Esophagus muscularis mucosa (tissue), 4 donors: ENCODE measurements at regions not wholly inside any gene's neighbourhood (a gene's known extent, or its start where the extent isn't known, plus 50 kb on each side); places are given as distances from the start of the nearest gene placed in this dataset.
A peak's percentile ranks its signal among the peaks of the same experiment; 100 is the strongest.

ENCODE experiments used
- DNase-seq: peaks from one replicate; pipeline ENCODE4 v3.0.0-alpha.2; 2017; ENCODE audit errors: extremely low spot score
- H3K27ac ChIP-seq, 4 donors: fragments of 200-600 bp; sonication (generic); replicated peaks in 1 of 4; 1 replicate in 3 of 4; 2 replicates in 1 of 4; pipeline ENCODE4 v1.5.1; 2016 to 2019; ENCODE audit warnings: mild to moderate bottlenecking in 1 of 4
- H3K27me3 ChIP-seq, 4 donors: fragments of 200-600 bp; sonication (generic); one replicate each; pipeline versions ENCODE4 v1.5.1 to v1.6.0; 2016 to 2019
- H3K36me3 ChIP-seq, 4 donors: fragments of 200-600 bp; sonication (generic); one replicate each; pipeline ENCODE4 v1.5.1; 2016 to 2019
- H3K4me1 ChIP-seq, 4 donors: fragments of 200-600 bp; sonication (generic); one replicate each; pipeline ENCODE4 v1.5.1; 2016 to 2019
- H3K4me3 ChIP-seq, 4 donors: fragments of 200-600 bp; sonication (generic); 1 replicate in 2 of 4; 2 replicates in 2 of 4; pipeline ENCODE4 v1.5.1; 2016 to 2019; ENCODE audit warnings: mild to moderate bottlenecking in 4 of 4, moderate library complexity in 1 of 4
- H3K9me3 ChIP-seq, 4 donors: fragments of 200-600 bp; sonication (generic); 1 replicate in 3 of 4; 2 replicates in 1 of 4; pipeline ENCODE4 v1.5.1; 2016 to 2019
- CTCF ChIP-seq, 3 experiments: fragments of 200-600 bp in 2 of 3; fragments of 450-650 bp in 1 of 3; sonication (generic) in 2 of 3; IDR thresholded peaks; one replicate each; pipeline ENCODE4 v1.5.1; 2017 to 2019; ENCODE audit warnings: antibody characterized with exemption in 3 of 3, mild to moderate bottlenecking in 2 of 3, moderate library complexity in 1 of 3
- EP300 ChIP-seq: sonication (generic); formaldehyde crosslinking; IDR thresholded peaks from one replicate; pipeline ENCODE4 v1.6.1; 2017; ENCODE audit warnings: antibody characterized with exemption
- POLR2A ChIP-seq: fragments of 450-650 bp; IDR thresholded peaks from one replicate; pipeline ENCODE4 v1.6.1; 2017; ENCODE audit warnings: antibody characterized with exemption, moderate library complexity, mild to moderate bottlenecking, low read depth
- POLR2AphosphoS5 ChIP-seq, 2 donors: sonication (generic); formaldehyde crosslinking; IDR thresholded peaks; one replicate each; pipeline ENCODE4 v1.6.1; 2017; ENCODE audit warnings: antibody characterized with exemption in 2 of 2
- WGBS: methylation state at CpG from one replicate; pipeline ENCODE4 v1.1.5; 2018; 5-methylcytosine and 5-hydroxymethylcytosine counted together
- intact Hi-C: fragments of 100-400 bp; cut with DNase I; formaldehyde crosslinking; loops from one replicate; pipeline ENCODE4 v1.15.1; 2023

GRCh38 chr1:201712387-201713085, 116.4 kb upstream of the IPO9 start:
- 85% methylated on average over 4 of the region's 7 CpGs for WGBS
- Histone ChIP-seq H3K9me3 (no peaks in the 10 kb centered on the region), H3K36me3 (peaks cover 0 to 6% (median 0%) of the 10 kb centered on the region in 4 donors), H3K4me3 (no peak overlapping the region), H3K27ac (peak overlapping the region; percentile 77 to 93 (median 87)), H3K4me1 (peaks cover 87 to 93% (median 92%) of the 10 kb centered on the region in 4 donors), H3K27me3 (no peaks in the 10 kb centered on the region)
- DNase-seq, result no peak
- intact Hi-C loops, result loop anchor here (10.0 kb wide), 1 partner anchor 258 kb away; no protein-coding TSS in a partner anchor
- TF ChIP-seq POLR2AphosphoS5 (IDR thresholded peaks at IDR 0.05) (no peak), CTCF (IDR thresholded peaks at IDR 0.05) (no peak), POLR2A (no peak)

GRCh38 chr1:201713086-201713810, 115.7 kb upstream of the IPO9 start:
- peak; percentile 98 for DNase-seq
- Histone ChIP-seq H3K36me3 (peaks cover 0 to 9% (median 2%) of the 10 kb centered on the region in 4 donors), H3K9me3 (no peaks in the 10 kb centered on the region), H3K4me3 (no peak overlapping the region), H3K27me3 (no peaks in the 10 kb centered on the region), H3K27ac (peak overlapping the region; percentile 77 to 93 (median 87)), H3K4me1 (peaks cover 80 to 93% (median 87%) of the 10 kb centered on the region in 4 donors)
- TF ChIP-seq POLR2AphosphoS5 (IDR thresholded peaks at IDR 0.05) (peak; percentile 97 to 98), CTCF (IDR thresholded peaks at IDR 0.05) (no peak)
- intact Hi-C loops, result loop anchor here (10.0 kb wide), 1 partner anchor 258 kb away; no protein-coding TSS in a partner anchor
- 6% methylated on average over 2 of the region's 3 CpGs for WGBS

GRCh38 chr1:201714542-201715329, 114.2 kb upstream of the IPO9 start:
- intact Hi-C loops, result loop anchor here (10.0 kb wide), 1 partner anchor 260 kb away; no protein-coding TSS in a partner anchor

GRCh38 chr1:201715351-201715750, 113.6 kb upstream of the IPO9 start:
- peaks cover 85 to 98% (median 89%) of the 10 kb centered on the region in 4 donors for H3K4me1 ChIP-seq
- 91% methylated on average over 6 of the region's 6 CpGs for WGBS
- DNase-seq, result no peak
- H3K36me3 ChIP-seq, result peaks cover 0 to 16% (median 6%) of the 10 kb centered on the region in 4 donors
- H3K27me3 ChIP-seq, result no peaks in the 10 kb centered on the region
- no peaks in the 10 kb centered on the region for H3K9me3 ChIP-seq
- intact Hi-C loops, result loop anchor here (10.0 kb wide), 1 partner anchor 261 kb away; no protein-coding TSS in a partner anchor
- H3K27ac ChIP-seq, result peak overlapping the region; percentile 77 to 93 (median 87)
- H3K4me3 ChIP-seq, result peak overlapping the region in 1 of 4 donors; percentile 1
- TF ChIP-seq POLR2A, result no peak
- no peak for TF ChIP-seq CTCF (IDR thresholded peaks at IDR 0.05)
- no peak for TF ChIP-seq POLR2AphosphoS5 (IDR thresholded peaks at IDR 0.05)
- TF ChIP-seq EP300, result no peak

More at GRCh38 chr1:201714542-201715329, 114.2 kb upstream of the IPO9 start:
- Histone ChIP-seq H3K36me3 (peaks cover 0 to 16% (median 6%) of the 10 kb centered on the region in 4 donors), H3K4me3 (peak overlapping the region in 2 of 4 donors; percentile 1 to 22), H3K9me3 (no peaks in the 10 kb centered on the region), H3K27ac (peak overlapping the region; percentile 77 to 93 (median 87)), H3K4me1 (peaks cover 82 to 96% (median 89%) of the 10 kb centered on the region in 4 donors), H3K27me3 (no peaks in the 10 kb centered on the region)
- 34% methylated on average over 9 of the region's 9 CpGs for WGBS
- peak; percentile 82 to 86 for TF ChIP-seq POLR2AphosphoS5 (IDR thresholded peaks at IDR 0.05)
- no peak for TF ChIP-seq POLR2A
- peak; percentile 96 for DNase-seq
